ENCODE measurements at regions not wholly inside any gene's neighbourhood (a gene's known extent, or its start where the extent isn't known, plus 50 kb on each side); places are given as distances from the start of the nearest gene placed in this dataset.

DNA sequence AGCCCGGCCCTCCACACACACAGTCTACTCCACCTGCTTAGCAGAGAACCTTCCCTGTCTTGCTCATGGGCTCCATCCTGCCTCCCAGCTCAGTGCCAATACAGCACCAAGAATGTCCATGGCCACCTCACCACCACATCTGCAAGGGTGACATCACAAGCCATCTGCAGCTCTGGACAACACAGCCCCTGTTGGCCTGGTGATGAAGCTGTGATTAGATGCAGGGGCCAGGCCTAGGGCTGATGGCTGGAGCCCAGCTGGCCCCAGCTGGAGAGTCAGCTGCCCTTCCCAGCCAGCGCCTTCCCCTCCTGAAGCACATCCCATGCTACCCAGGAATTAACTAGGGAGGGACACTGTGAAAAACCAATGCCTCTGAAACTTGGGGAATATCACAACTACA lies 91.1 kb downstream of the TTC32 start:
- TF ChIP-seq, protein P1, sequence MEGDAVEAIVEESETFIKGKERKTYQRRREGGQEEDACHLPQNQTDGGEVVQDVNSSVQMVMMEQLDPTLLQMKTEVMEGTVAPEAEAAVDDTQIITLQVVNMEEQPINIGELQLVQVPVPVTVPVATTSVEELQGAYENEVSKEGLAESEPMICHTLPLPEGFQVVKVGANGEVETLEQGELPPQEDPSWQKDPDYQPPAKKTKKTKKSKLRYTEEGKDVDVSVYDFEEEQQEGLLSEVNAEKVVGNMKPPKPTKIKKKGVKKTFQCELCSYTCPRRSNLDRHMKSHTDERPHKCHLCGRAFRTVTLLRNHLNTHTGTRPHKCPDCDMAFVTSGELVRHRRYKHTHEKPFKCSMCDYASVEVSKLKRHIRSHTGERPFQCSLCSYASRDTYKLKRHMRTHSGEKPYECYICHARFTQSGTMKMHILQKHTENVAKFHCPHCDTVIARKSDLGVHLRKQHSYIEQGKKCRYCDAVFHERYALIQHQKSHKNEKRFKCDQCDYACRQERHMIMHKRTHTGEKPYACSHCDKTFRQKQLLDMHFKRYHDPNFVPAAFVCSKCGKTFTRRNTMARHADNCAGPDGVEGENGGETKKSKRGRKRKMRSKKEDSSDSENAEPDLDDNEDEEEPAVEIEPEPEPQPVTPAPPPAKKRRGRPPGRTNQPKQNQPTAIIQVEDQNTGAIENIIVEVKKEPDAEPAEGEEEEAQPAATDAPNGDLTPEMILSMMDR (IDR thresholded peaks at IDR 0.05; ENCODE audit: unreplicated experiment) = no peak
- no peak overlapping the region for H3K4me3 Mint-ChIP-seq (ENCODE audit: unreplicated experiment)
- no peaks in the 10 kb centered on the region for H3K27me3 Mint-ChIP-seq (ENCODE audit: unreplicated experiment)
- DNase-seq (ENCODE audit: low spot score) = no peak
- no peak overlapping the region for H3K27ac Mint-ChIP-seq (ENCODE audit: unreplicated experiment)
- H3K36me3 Mint-ChIP-seq (ENCODE audit: low read depth, unreplicated experiment) = no peaks in the 10 kb centered on the region
- no peaks in the 10 kb centered on the region for H3K4me1 Mint-ChIP-seq (ENCODE audit: unreplicated experiment)
- H3K9me3 Mint-ChIP-seq (ENCODE audit: unreplicated experiment) = no peaks in the 10 kb centered on the region

DNA sequence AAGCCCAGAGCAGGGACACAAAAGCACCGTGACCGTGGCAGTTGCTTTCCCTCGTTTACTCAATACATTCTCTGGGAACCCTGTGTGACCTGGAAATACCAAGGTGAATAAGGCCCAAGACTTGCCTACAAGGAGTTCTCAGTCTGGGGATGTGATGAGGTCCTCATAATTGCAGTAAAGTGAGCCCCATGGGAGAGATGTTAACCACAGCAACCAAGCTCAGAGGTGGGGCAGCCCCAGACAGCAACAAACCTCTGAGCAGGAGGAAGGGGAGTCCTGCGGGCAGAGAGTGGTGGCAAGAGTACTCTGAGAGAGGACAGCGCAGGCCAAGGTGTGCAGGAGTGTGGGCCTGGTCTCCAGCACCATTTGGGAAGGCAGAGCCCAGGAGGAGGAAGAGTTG lies 91.6 kb downstream of the TTC32 start:
- H3K4me3 Mint-ChIP-seq (ENCODE audit: unreplicated experiment) = no peak overlapping the region
- TF ChIP-seq, protein P1 (IDR thresholded peaks at IDR 0.05; ENCODE audit: unreplicated experiment) = no peak
- no peaks in the 10 kb centered on the region for H3K9me3 Mint-ChIP-seq (ENCODE audit: unreplicated experiment)
- H3K27ac Mint-ChIP-seq (ENCODE audit: unreplicated experiment) = no peak overlapping the region
- H3K4me1 Mint-ChIP-seq (ENCODE audit: unreplicated experiment) = no peaks in the 10 kb centered on the region
- no peak for DNase-seq (ENCODE audit: low spot score)
- H3K27me3 Mint-ChIP-seq (ENCODE audit: unreplicated experiment) = no peaks in the 10 kb centered on the region
- H3K36me3 Mint-ChIP-seq (ENCODE audit: low read depth, unreplicated experiment) = no peaks in the 10 kb centered on the region

DNA sequence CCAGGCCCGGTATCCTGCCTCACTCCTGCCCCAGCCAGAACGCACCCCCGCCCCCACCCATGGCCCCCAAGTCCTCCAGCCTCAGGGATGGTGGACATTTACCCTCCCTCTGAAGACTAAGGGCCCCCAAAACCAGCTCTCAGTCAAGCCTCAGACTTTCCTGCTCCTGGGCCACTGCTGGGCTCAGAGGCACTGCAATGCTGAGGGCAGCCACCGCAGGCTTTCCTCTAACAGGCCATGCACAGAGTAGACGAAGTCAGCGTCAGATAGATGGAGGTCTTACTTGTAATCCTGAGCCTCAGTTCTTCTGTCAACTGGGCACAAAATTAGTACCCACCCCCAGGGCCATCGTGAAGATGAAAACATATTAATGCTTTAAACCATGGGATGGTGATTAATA lies 92.6 kb downstream of the TTC32 start:
- no peak overlapping the region for H3K4me3 Mint-ChIP-seq (ENCODE audit: unreplicated experiment)
- no peaks in the 10 kb centered on the region for H3K9me3 Mint-ChIP-seq (ENCODE audit: unreplicated experiment)
- no peaks in the 10 kb centered on the region for H3K4me1 Mint-ChIP-seq (ENCODE audit: unreplicated experiment)
- H3K36me3 Mint-ChIP-seq (ENCODE audit: low read depth, unreplicated experiment) = no peaks in the 10 kb centered on the region
- H3K27ac Mint-ChIP-seq (ENCODE audit: unreplicated experiment) = no peak overlapping the region
- DNase-seq (ENCODE audit: low spot score) = no peak
- H3K27me3 Mint-ChIP-seq (ENCODE audit: unreplicated experiment) = no peaks in the 10 kb centered on the region
- TF ChIP-seq, protein P1 (IDR thresholded peaks at IDR 0.05; ENCODE audit: unreplicated experiment) = no peak

DNA sequence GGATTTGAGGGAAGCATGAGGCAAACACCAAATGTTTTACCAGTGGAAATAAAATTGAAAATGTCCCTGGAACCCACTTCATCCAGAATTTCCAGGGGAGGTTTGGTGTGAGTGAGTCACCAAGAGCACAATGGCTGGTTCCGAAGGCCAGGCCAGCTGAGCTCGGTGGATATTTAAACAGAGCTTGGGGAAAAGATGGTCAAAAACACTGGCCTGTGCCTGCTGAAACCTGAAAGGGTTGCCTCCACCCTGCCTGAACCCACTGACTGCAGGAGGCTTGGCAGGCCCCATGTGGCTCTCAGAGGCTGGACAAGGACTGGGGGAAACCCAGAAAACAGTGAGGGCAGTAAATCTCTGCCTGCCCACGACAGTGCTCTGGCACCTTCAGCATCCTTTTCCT lies 93.9 kb downstream of the TTC32 start:
- Mint-ChIP-seq H3K9me3 (ENCODE audit: unreplicated experiment) (no peaks in the 10 kb centered on the region), H3K27me3 (ENCODE audit: unreplicated experiment) (no peaks in the 10 kb centered on the region), H3K36me3 (ENCODE audit: low read depth, unreplicated experiment) (no peaks in the 10 kb centered on the region), H3K4me1 (ENCODE audit: unreplicated experiment) (no peaks in the 10 kb centered on the region), H3K4me3 (ENCODE audit: unreplicated experiment) (no peak overlapping the region), H3K27ac (ENCODE audit: unreplicated experiment) (no peak overlapping the region)
- TF ChIP-seq, protein P1 (IDR thresholded peaks at IDR 0.05; ENCODE audit: unreplicated experiment) = no peak
- DNase-seq (ENCODE audit: low spot score) = no peak

DNA sequence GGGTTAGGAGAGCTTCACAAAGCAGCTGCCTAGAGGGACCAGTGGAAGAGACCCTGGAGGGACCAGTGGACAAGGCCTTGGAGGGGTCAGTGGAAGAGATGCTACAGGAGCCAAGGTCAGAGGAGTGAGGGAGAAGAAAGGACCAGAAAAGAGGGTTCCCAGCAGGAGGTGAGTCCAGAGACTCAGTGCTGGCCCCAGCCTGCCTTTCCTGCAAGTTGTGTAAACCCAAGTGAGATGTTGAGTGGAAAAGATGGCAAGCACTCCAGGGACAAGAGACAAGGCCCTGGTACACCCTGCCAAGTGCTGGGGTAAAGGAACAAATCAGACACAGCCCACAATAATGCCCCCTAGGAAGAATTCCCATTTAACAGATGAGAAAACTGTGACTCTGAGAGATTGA lies 94.4 kb downstream of the TTC32 start:
- Mint-ChIP-seq H3K27me3 (ENCODE audit: unreplicated experiment) (no peaks in the 10 kb centered on the region), H3K36me3 (ENCODE audit: low read depth, unreplicated experiment) (no peaks in the 10 kb centered on the region), H3K27ac (ENCODE audit: unreplicated experiment) (no peak overlapping the region), H3K4me3 (ENCODE audit: unreplicated experiment) (no peak overlapping the region), H3K4me1 (ENCODE audit: unreplicated experiment) (no peaks in the 10 kb centered on the region), H3K9me3 (ENCODE audit: unreplicated experiment) (no peaks in the 10 kb centered on the region)
- TF ChIP-seq, protein P1 (IDR thresholded peaks at IDR 0.05; ENCODE audit: unreplicated experiment) = no peak
- DNase-seq (ENCODE audit: low spot score) = no peak
